SK-N-SH (cell line): ENCODE measurements at regions not wholly inside any gene's neighbourhood (a gene's known extent, or its start where the extent isn't known, plus 50 kb on each side); places are given as distances from the start of the nearest gene placed in this dataset.

Experiments
- CTCF ChIA-PET: fragments of 300-600, 350-600 bp; formaldehyde crosslinking; extraction: SDS; loops from one replicate; lab custom pipeline; 2021; lab: Yijun Ruan, JAX
- POLR2A ChIA-PET: fragments of 350-600 bp; sonication (Branson Sonifier 250); formaldehyde crosslinking; extraction: SDS; loops from one replicate; lab custom pipeline; 2020; ENCODE audit warnings: antibody characterized with exemption, inconsistent platforms; lab: Yijun Ruan, JAX
- DNase-seq: peaks from one replicate; pipeline ENCODE4 v3.0.0; 2012
- H2AFZ ChIP-seq: fragments of 200-600 bp; sonication (generic); 2 replicates; pipeline ENCODE4 v1.8.1; 2016; ENCODE audit warnings: antibody characterized with exemption, mild to moderate bottlenecking, low read depth
- H3F3A ChIP-seq: fragments of 200-600 bp; sonication (generic); replicated peaks from 2 replicates; pipeline ENCODE3; 2016; ENCODE audit warnings: antibody characterized with exemption, mild to moderate bottlenecking; ENCODE audit not compliant: insufficient read depth
- H3K27ac ChIP-seq, 2 experiments: fragments of 200-500 bp in 1 of 2; fragments of 200-600 bp in 1 of 2; sonication (Bioruptor generic) in 1 of 2; sonication (generic), shearing (Covaris generic) in 1 of 2; 2 replicates each; pipeline versions ENCODE4 v1.5.1 to v1.6.1; 2014 to 2016; ENCODE audit warnings: low read depth in 2 of 2, inconsistent platforms in 1 of 2, low read length in 1 of 2, mild to moderate bottlenecking in 1 of 2, mixed read lengths in 1 of 2
- H3K27me3 ChIP-seq: fragments of 200-600 bp; sonication (generic), shearing (Covaris generic); 2 replicates; pipeline ENCODE4 v1.6.1; 2016; ENCODE audit warnings: mixed run types; ENCODE audit not compliant: insufficient read depth
- H3K36me3 ChIP-seq, 2 experiments: fragments of 200-500 bp in 1 of 2; fragments of 200-600 bp in 1 of 2; sonication (Bioruptor generic) in 1 of 2; sonication (generic) in 1 of 2; replicated peaks in 1 of 2; 2 replicates each; pipeline versions ENCODE3 to v1.5.1; 2014 to 2016; ENCODE audit warnings: low read length in 1 of 2, mild to moderate bottlenecking in 1 of 2; ENCODE audit not compliant: insufficient read depth in 2 of 2, control insufficient read depth in 1 of 2
- H3K4me1 ChIP-seq, 2 experiments: fragments of 200-500 bp in 1 of 2; fragments of 200-600 bp in 1 of 2; sonication (Bioruptor generic) in 1 of 2; sonication (generic), shearing (Covaris generic) in 1 of 2; 2 replicates each; pipeline versions ENCODE4 v1.5.1 to v1.6.1; 2014 to 2016; ENCODE audit warnings: low read depth in 1 of 2, low read length in 1 of 2, mixed run types in 1 of 2; ENCODE audit not compliant: insufficient read depth in 2 of 2, control insufficient read depth in 1 of 2
- H3K4me2 ChIP-seq: fragments of 200-600 bp; sonication (generic), shearing (Covaris generic); 2 replicates; pipeline ENCODE4 v1.6.1; 2017; ENCODE audit warnings: mixed run types
- H3K4me3 ChIP-seq, 2 experiments: fragments of 200-500 bp in 1 of 2; fragments of 200-600 bp in 1 of 2; sonication (Bioruptor generic) in 1 of 2; sonication (generic), shearing (Covaris generic) in 1 of 2; 2 replicates each; pipeline versions ENCODE4 v1.5.1 to v1.8.1; 2014 to 2016; ENCODE audit warnings: low read depth in 2 of 2, inconsistent platforms in 1 of 2, low read length in 1 of 2, mild to moderate bottlenecking in 1 of 2, mixed read lengths in 1 of 2, moderate library complexity in 1 of 2
- H3K79me2 ChIP-seq: fragments of 200-600 bp; sonication (generic); 2 replicates; pipeline ENCODE4 v1.8.1; 2017; ENCODE audit warnings: mild to moderate bottlenecking; ENCODE audit not compliant: insufficient read depth
- H3K9ac ChIP-seq: fragments of 200-600 bp; sonication (generic); 2 replicates; pipeline ENCODE4 v1.6.1; 2017; ENCODE audit warnings: mixed run types
- H3K9me2 ChIP-seq: fragments of 200-600 bp; sonication (generic); 2 replicates; pipeline ENCODE4 v1.6.1; 2017; ENCODE audit warnings: mixed run types
- H3K9me3 ChIP-seq: fragments of 200-600 bp; sonication (generic); 2 replicates; pipeline ENCODE4 v1.6.1; 2017; ENCODE audit warnings: mixed run types, mild to moderate bottlenecking, moderate library complexity
- H4K20me1 ChIP-seq: fragments of 200-600 bp; sonication (generic); 2 replicates; pipeline ENCODE4 v1.6.1; 2017; ENCODE audit warnings: mild to moderate bottlenecking, mixed run types; ENCODE audit not compliant: insufficient read depth
- ELF1 ChIP-seq: IDR thresholded peaks from 2 replicates; pipeline ENCODE4 v1.4.0; 2012
- FOXJ3 ChIP-seq: sonication (generic); formaldehyde crosslinking; IDR thresholded peaks from 2 replicates; pipeline ENCODE4 v1.5.1; 2020; ENCODE audit warnings: mild to moderate bottlenecking, missing genetic modification reagents
- FOXM1 ChIP-seq: IDR thresholded peaks from 2 replicates; pipeline ENCODE4 v1.4.0; 2012; ENCODE audit warnings: low read depth, mild to moderate bottlenecking
- GABPA ChIP-seq: IDR thresholded peaks from 2 replicates; pipeline ENCODE4 v1.4.0; 2012; ENCODE audit warnings: low read depth, mild to moderate bottlenecking
- GATA2 ChIP-seq: sonication (generic); formaldehyde crosslinking; IDR thresholded peaks from 2 replicates; pipeline ENCODE4 v1.5.0; 2020; ENCODE audit warnings: mild to moderate bottlenecking, missing genetic modification reagents
- MAX ChIP-seq: IDR thresholded peaks from 2 replicates; pipeline ENCODE4 v1.4.0; 2012; ENCODE audit warnings: low read depth
- MEF2A ChIP-seq: IDR thresholded peaks from 2 replicates; pipeline ENCODE4 v1.4.0; 2012; ENCODE audit warnings: low read depth, borderline replicate concordance
- MXI1 ChIP-seq: IDR thresholded peaks from 2 replicates; pipeline ENCODE4 v1.6.1; 2012; ENCODE audit warnings: mild to moderate bottlenecking, low read depth, low read length, improper control_type of control experiment
- NRF1 ChIP-seq: IDR thresholded peaks from 2 replicates; pipeline ENCODE4 v1.6.1; 2012; ENCODE audit warnings: low read depth, mild to moderate bottlenecking, low read length
- RAD21 ChIP-seq: IDR thresholded peaks from 2 replicates; pipeline ENCODE4 v1.6.1; 2012; ENCODE audit warnings: mild to moderate bottlenecking, low read length
- RCOR1 ChIP-seq: fragments of 150-350 bp; IDR thresholded peaks from 2 replicates; pipeline ENCODE4 v1.6.1; 2017; ENCODE audit warnings: antibody characterized with exemption, low read length
- SIN3A ChIP-seq: IDR thresholded peaks from 2 replicates; pipeline ENCODE4 v1.6.1; 2012; ENCODE audit warnings: low read depth, mild to moderate bottlenecking, low read length, moderate library complexity, borderline replicate concordance
- SMC3 ChIP-seq: IDR thresholded peaks from 2 replicates; pipeline ENCODE4 v1.6.1; 2012; ENCODE audit warnings: low read depth, low read length, improper control_type of control experiment
- TAF1 ChIP-seq: IDR thresholded peaks from 2 replicates; pipeline ENCODE4 v1.6.1; 2012; ENCODE audit warnings: low read depth, mild to moderate bottlenecking, low read length, moderate library complexity, borderline replicate concordance
- TCF12 ChIP-seq: IDR thresholded peaks from 2 replicates; pipeline ENCODE4 v1.4.0; 2012
- YY1 ChIP-seq: IDR thresholded peaks from 2 replicates; pipeline ENCODE4 v1.4.0; 2012; ENCODE audit warnings: low read depth, mild to moderate bottlenecking
- ZBTB33 ChIP-seq: IDR thresholded peaks from 2 replicates; pipeline ENCODE4 v1.4.0; 2012; ENCODE audit warnings: low read depth, borderline replicate concordance
- WGBS: methylation state at CpG from one replicate; pipeline ENCODE4 v1.1.6; 2017; ENCODE audit warnings: low lambda C conversion rate; 5-methylcytosine and 5-hydroxymethylcytosine counted together
- TF ChIP-seq, protein P1 (sequence below): fragments of 150-350 bp; IDR thresholded peaks from 2 replicates; pipeline ENCODE4 v1.6.1; 2017; ENCODE audit warnings: antibody characterized with exemption, low read length, low read depth, borderline replicate concordance

GRCh38 chr6:4341078-4341797 lies 205.9 kb upstream of the ECI2 start:
- no peak for TF ChIP-seq MXI1
- TF ChIP-seq GABPA, result no peak
- TF ChIP-seq GATA2 (CRISPR knock-in tag), result no peak
- TF ChIP-seq FOXJ3 (CRISPR knock-in tag), result no peak
- Histone ChIP-seq H3K27me3 (peaks cover 5% of the 10 kb centered on the region; the same call in 1 of the 2 replicates), H3K27ac (no peak overlapping the region), H3K79me2 (no peaks in the 10 kb centered on the region), H3K4me2 (no peak overlapping the region), H3K9me2 (no peaks in the 10 kb centered on the region), H3K36me3 (no peaks in the 10 kb centered on the region), H3K9me3 (no peaks in the 10 kb centered on the region), H2AFZ (no peak overlapping the region), H3K9ac (no peak overlapping the region), H3F3A (no peaks in the 10 kb centered on the region), H4K20me1 (no peaks in the 10 kb centered on the region), H3K4me1 (no peaks in the 10 kb centered on the region), H3K4me3 (no peak overlapping the region)
- POLR2A ChIA-PET, result no interaction called here
- 32% methylated on average over 5 of the region's 5 CpGs for WGBS
- CTCF ChIA-PET, result interaction anchor here (0.8 kb wide), 1 partner anchor 14 kb away, joined by 3 read pairs; no protein-coding TSS in a partner anchor
- DNase-seq, result no peak

DNA sequence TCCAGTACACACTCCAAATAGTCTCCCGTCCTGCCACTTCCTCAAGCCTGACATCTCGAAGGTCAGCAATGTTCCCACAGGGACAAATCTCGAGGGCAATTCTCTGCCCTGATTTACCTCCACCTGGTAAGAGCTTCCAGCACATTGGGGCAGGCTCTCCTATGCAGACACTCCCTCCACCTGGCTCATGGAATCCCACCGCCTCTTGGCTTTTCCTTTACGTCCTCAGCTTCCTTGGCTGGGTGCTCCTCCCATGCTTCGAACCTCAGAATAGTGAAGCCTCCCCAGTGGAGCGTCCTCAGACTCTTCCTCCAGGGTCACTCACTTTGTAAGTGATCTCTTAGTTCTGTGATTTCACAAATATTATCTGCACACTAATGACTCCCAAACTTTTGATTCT lies 205.2 kb upstream of the ECI2 start:
- H3K4me2 ChIP-seq, result no peak overlapping the region
- H3K27me3 ChIP-seq, result peaks cover 10% of the 10 kb centered on the region; the same call in 1 of the 2 replicates
- ChIA-PET POLR2A (no interaction called here), CTCF (interaction anchor here (0.8 kb wide), 1 partner anchor 10 kb away, joined by 3 read pairs; no protein-coding TSS in a partner anchor)
- 58% methylated on average over 7 of the region's 7 CpGs for WGBS
- no peaks in the 10 kb centered on the region for H3K9me3 ChIP-seq
- H3F3A ChIP-seq, result no peaks in the 10 kb centered on the region
- H3K4me3 ChIP-seq, result no peak overlapping the region
- no peaks in the 10 kb centered on the region for H3K36me3 ChIP-seq
- H3K9me2 ChIP-seq, result no peaks in the 10 kb centered on the region
- no peaks in the 10 kb centered on the region for H3K4me1 ChIP-seq
- H3K27ac ChIP-seq, result no peak overlapping the region
- DNase-seq, result no peak
- no peak overlapping the region for H3K9ac ChIP-seq
- no peaks in the 10 kb centered on the region for H3K79me2 ChIP-seq
- TF ChIP-seq GABPA, result no peak
- no peak for TF ChIP-seq ZBTB33
- TF ChIP-seq, all 33 proteins: peak for 0
- H4K20me1 ChIP-seq, result no peaks in the 10 kb centered on the region
- H2AFZ ChIP-seq, result no peak overlapping the region

GRCh38 chr6:4338884-4339283 lies 203.5 kb upstream of the ECI2 start:
- Histone ChIP-seq H3K36me3 (no peaks in the 10 kb centered on the region), H3K9me2 (no peaks in the 10 kb centered on the region), H4K20me1 (no peaks in the 10 kb centered on the region), H3K4me3 (no peak overlapping the region), H3K79me2 (no peaks in the 10 kb centered on the region), H3F3A (no peaks in the 10 kb centered on the region), H3K4me1 (no peaks in the 10 kb centered on the region), H3K27ac (no peak overlapping the region), H3K4me2 (no peak overlapping the region), H3K9me3 (no peaks in the 10 kb centered on the region), H3K9ac (no peak overlapping the region), H2AFZ (no peak overlapping the region), H3K27me3 (peaks cover 12% of the 10 kb centered on the region; the same call in 1 of the 2 replicates)
- DNase-seq, result no peak
- ChIA-PET CTCF (no interaction called here), POLR2A (no interaction called here)
- WGBS, result 27% methylated on average over 3 of the region's 3 CpGs
- TF ChIP-seq GATA2 (CRISPR knock-in tag), result no peak
- no peak for TF ChIP-seq MEF2A
- no peak for TF ChIP-seq MAX
- no peak for TF ChIP-seq ELF1
- TF ChIP-seq FOXM1, result no peak
- no peak for TF ChIP-seq NRF1
- no peak for TF ChIP-seq RAD21
- no peak for TF ChIP-seq SIN3A
- no peak for TF ChIP-seq SMC3
- no peak for TF ChIP-seq RCOR1
- no peak for TF ChIP-seq ZBTB33
- TF ChIP-seq YY1, result no peak
- TF ChIP-seq, protein P1, sequence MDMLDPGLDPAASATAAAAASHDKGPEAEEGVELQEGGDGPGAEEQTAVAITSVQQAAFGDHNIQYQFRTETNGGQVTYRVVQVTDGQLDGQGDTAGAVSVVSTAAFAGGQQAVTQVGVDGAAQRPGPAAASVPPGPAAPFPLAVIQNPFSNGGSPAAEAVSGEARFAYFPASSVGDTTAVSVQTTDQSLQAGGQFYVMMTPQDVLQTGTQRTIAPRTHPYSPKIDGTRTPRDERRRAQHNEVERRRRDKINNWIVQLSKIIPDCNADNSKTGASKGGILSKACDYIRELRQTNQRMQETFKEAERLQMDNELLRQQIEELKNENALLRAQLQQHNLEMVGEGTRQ, result no peak
- TF ChIP-seq TCF12, result no peak
- TF ChIP-seq TAF1, result no peak
